ENCODE measurements at regions not wholly inside any gene's neighbourhood (a gene's known extent, or its start where the extent isn't known, plus 50 kb on each side); places are given as distances from the start of the nearest gene placed in this dataset.

DNA sequence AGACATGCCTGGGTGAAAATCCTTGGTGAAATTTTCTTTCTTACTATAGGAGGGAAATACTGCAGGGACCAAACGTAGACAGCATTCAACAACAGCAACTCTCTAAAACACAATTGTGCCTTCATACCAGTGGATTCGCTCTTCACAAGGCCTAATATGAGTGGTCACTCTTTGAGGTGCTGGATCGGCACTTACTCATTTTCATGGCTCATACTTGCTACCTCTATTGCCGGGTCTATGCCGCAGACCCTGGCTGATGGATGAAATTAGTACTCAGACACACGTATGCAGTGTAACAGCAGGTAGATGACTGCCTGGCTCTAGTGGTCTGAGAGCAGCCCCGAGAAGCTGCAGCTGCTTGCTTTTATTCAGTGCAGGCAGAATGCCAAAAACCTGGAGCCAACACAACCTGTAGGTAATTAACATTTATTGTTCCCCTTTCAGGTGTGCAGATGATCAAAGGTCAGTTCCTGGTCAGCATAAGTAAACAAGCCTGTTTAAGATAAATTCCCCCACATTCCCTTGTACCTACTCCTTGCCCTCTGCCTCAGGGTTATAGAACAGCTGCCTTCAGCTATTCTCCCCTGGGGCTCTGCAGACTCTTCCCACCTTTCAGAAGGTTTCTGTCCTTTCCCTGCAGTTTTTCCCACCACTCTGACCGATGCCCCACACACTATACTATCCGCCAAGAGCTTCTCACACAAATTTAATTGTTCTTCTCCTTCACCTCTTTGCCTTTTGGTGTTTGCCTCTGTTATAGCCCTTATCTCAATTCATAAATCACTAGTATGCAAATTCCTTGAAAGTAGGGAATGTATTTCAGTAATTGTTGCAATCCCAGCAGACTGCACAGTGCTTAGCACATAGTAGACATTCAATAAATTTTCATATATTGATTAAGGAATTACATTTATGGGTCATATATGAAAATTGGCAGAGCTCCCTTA, 210.0 kb downstream of the SPANXN3 start:
- WGBS (ENCODE audit: extremely low coverage, insufficient coverage, low lambda C conversion rate), result no CpG with 5 or more reads among the region's 9 CpGs
- no peak overlapping the region for H2AK5ac ChIP-seq (ENCODE audit: low read length)
- no peaks in the 10 kb centered on the region for H3K27me3 ChIP-seq (ENCODE audit: insufficient read depth, low read length, poor library complexity)
- no peak overlapping the region for H2BK15ac ChIP-seq (replicated peaks; ENCODE audit: low read depth)
- H3K79me2 ChIP-seq (ENCODE audit: control insufficient read depth, insufficient read depth, low read length), result no peaks in the 10 kb centered on the region
- no peak overlapping the region for H3K27ac ChIP-seq (ENCODE audit: low read depth, low read length)
- no peak overlapping the region for H3K18ac ChIP-seq (ENCODE audit: low read length)
- no peak overlapping the region for H2BK5ac ChIP-seq (ENCODE audit: low read length)
- no peaks in the 10 kb centered on the region for H3K36me3 ChIP-seq (ENCODE audit: control insufficient read depth, insufficient read depth, low read length)
- H3K4me3 ChIP-seq (ENCODE audit: low read length), result no peak overlapping the region
- no peak overlapping the region for H3K4me2 ChIP-seq (ENCODE audit: low read length)
- H3K56ac ChIP-seq (ENCODE audit: low read length), result no peak overlapping the region
- H3K4ac ChIP-seq (ENCODE audit: low read depth, low read length), result no peak overlapping the region
- H3K4me1 ChIP-seq (ENCODE audit: control insufficient read depth, low read depth, low read length), result no peaks in the 10 kb centered on the region
- no peak overlapping the region for H4K5ac ChIP-seq (ENCODE audit: low read length)
- DNase-seq, result no peak
- no peaks in the 10 kb centered on the region for H3K79me1 ChIP-seq (ENCODE audit: low read length)
- H4K8ac ChIP-seq (ENCODE audit: low read depth, low read length), result no peak overlapping the region
- no peak overlapping the region for H3K9ac ChIP-seq (ENCODE audit: low read length)
- no peak overlapping the region for H2BK120ac ChIP-seq (ENCODE audit: low read depth, low read length)
- no peak overlapping the region for H3K23ac ChIP-seq (ENCODE audit: low read length)

GRCh38 chrX:143304518-143304917, 212.8 kb downstream of the SPANXN3 start:
- no peak overlapping the region for H3K18ac ChIP-seq (ENCODE audit: low read length)
- no peak overlapping the region for H3K4me2 ChIP-seq (ENCODE audit: low read length)
- no peak overlapping the region for H3K4me3 ChIP-seq (ENCODE audit: low read length)
- H4K5ac ChIP-seq (ENCODE audit: low read length), result no peak overlapping the region
- H3K36me3 ChIP-seq (ENCODE audit: control insufficient read depth, insufficient read depth, low read length), result no peaks in the 10 kb centered on the region
- no peak overlapping the region for H3K56ac ChIP-seq (ENCODE audit: low read length)
- H4K8ac ChIP-seq (ENCODE audit: low read depth, low read length), result no peak overlapping the region
- no peak overlapping the region for H2BK5ac ChIP-seq (ENCODE audit: low read length)
- no peaks in the 10 kb centered on the region for H3K79me1 ChIP-seq (ENCODE audit: low read length)
- WGBS (ENCODE audit: extremely low coverage, insufficient coverage, low lambda C conversion rate), result no CpG with 5 or more reads among the region's 2 CpGs
- no peak overlapping the region for H2BK120ac ChIP-seq (ENCODE audit: low read depth, low read length)
- H2BK15ac ChIP-seq (replicated peaks; ENCODE audit: low read depth), result no peak overlapping the region
- H3K4me1 ChIP-seq (ENCODE audit: control insufficient read depth, low read depth, low read length), result no peaks in the 10 kb centered on the region
- no peak overlapping the region for H3K27ac ChIP-seq (ENCODE audit: low read depth, low read length)
- H2AK5ac ChIP-seq (ENCODE audit: low read length), result no peak overlapping the region
- DNase-seq, result no peak
- no peak overlapping the region for H3K4ac ChIP-seq (ENCODE audit: low read depth, low read length)
- H3K23ac ChIP-seq (ENCODE audit: low read length), result no peak overlapping the region
- no peaks in the 10 kb centered on the region for H3K79me2 ChIP-seq (ENCODE audit: control insufficient read depth, insufficient read depth, low read length)
- no peak overlapping the region for H3K9ac ChIP-seq (ENCODE audit: low read length)
- H3K27me3 ChIP-seq (ENCODE audit: insufficient read depth, low read length, poor library complexity), result no peaks in the 10 kb centered on the region

GRCh38 chrX:143304025-143304424, 213.2 kb downstream of the SPANXN3 start:
- no CpG with 5 or more reads among the region's 2 CpGs for WGBS (ENCODE audit: extremely low coverage, insufficient coverage, low lambda C conversion rate)
- Histone ChIP-seq H3K4ac (ENCODE audit: low read depth, low read length) (no peak overlapping the region), H2BK5ac (ENCODE audit: low read length) (no peak overlapping the region), H2BK120ac (ENCODE audit: low read depth, low read length) (no peak overlapping the region), H2AK5ac (ENCODE audit: low read length) (no peak overlapping the region), H3K79me2 (ENCODE audit: control insufficient read depth, insufficient read depth, low read length) (no peaks in the 10 kb centered on the region), H3K4me1 (ENCODE audit: control insufficient read depth, low read depth, low read length) (no peaks in the 10 kb centered on the region), H2BK15ac (replicated peaks; ENCODE audit: low read depth) (no peak overlapping the region), H3K27ac (ENCODE audit: low read depth, low read length) (no peak overlapping the region), H3K27me3 (ENCODE audit: insufficient read depth, low read length, poor library complexity) (no peaks in the 10 kb centered on the region), H3K79me1 (ENCODE audit: low read length) (no peaks in the 10 kb centered on the region), H3K36me3 (ENCODE audit: control insufficient read depth, insufficient read depth, low read length) (no peaks in the 10 kb centered on the region), H3K18ac (ENCODE audit: low read length) (no peak overlapping the region), H3K4me3 (ENCODE audit: low read length) (no peak overlapping the region), H4K5ac (ENCODE audit: low read length) (no peak overlapping the region), H3K56ac (ENCODE audit: low read length) (no peak overlapping the region), H3K23ac (ENCODE audit: low read length) (no peak overlapping the region), H3K4me2 (ENCODE audit: low read length) (no peak overlapping the region), H4K8ac (ENCODE audit: low read depth, low read length) (no peak overlapping the region), H3K9ac (ENCODE audit: low read length) (no peak overlapping the region)
- DNase-seq, result no peak

- WGBS (ENCODE audit: extremely low coverage, insufficient coverage, low lambda C conversion rate), result no CpG with 5 or more reads among the region's 3 CpGs
- Histone ChIP-seq H3K27me3 (ENCODE audit: insufficient read depth, low read length, poor library complexity) (no peaks in the 10 kb centered on the region), H3K36me3 (ENCODE audit: control insufficient read depth, insufficient read depth, low read length) (no peaks in the 10 kb centered on the region), H3K4me2 (ENCODE audit: low read length) (no peak overlapping the region), H3K23ac (ENCODE audit: low read length) (no peak overlapping the region), H3K56ac (ENCODE audit: low read length) (no peak overlapping the region), H2BK5ac (ENCODE audit: low read length) (no peak overlapping the region), H3K4ac (ENCODE audit: low read depth, low read length) (no peak overlapping the region), H3K4me3 (ENCODE audit: low read length) (no peak overlapping the region), H3K79me1 (ENCODE audit: low read length) (no peaks in the 10 kb centered on the region), H3K4me1 (ENCODE audit: control insufficient read depth, low read depth, low read length) (no peaks in the 10 kb centered on the region), H4K5ac (ENCODE audit: low read length) (no peak overlapping the region), H2BK120ac (ENCODE audit: low read depth, low read length) (no peak overlapping the region), H4K8ac (ENCODE audit: low read depth, low read length) (no peak overlapping the region), H3K27ac (ENCODE audit: low read depth, low read length) (no peak overlapping the region), H3K18ac (ENCODE audit: low read length) (no peak overlapping the region), H2BK15ac (replicated peaks; ENCODE audit: low read depth) (no peak overlapping the region), H3K79me2 (ENCODE audit: control insufficient read depth, insufficient read depth, low read length) (no peaks in the 10 kb centered on the region), H2AK5ac (ENCODE audit: low read length) (no peak overlapping the region), H3K9ac (ENCODE audit: low read length) (no peak overlapping the region)
- no peak for DNase-seq
Observed at GRCh38 chrX:143298663-143299241, 218.5 kb downstream of the SPANXN3 start.

- H3K4ac ChIP-seq (ENCODE audit: low read depth, low read length), result no peak overlapping the region
- H2BK15ac ChIP-seq (replicated peaks; ENCODE audit: low read depth), result no peak overlapping the region
- no peak overlapping the region for H2BK5ac ChIP-seq (ENCODE audit: low read length)
- H3K79me2 ChIP-seq (ENCODE audit: control insufficient read depth, insufficient read depth, low read length), result no peaks in the 10 kb centered on the region
- H3K18ac ChIP-seq (ENCODE audit: low read length), result no peak overlapping the region
- H3K36me3 ChIP-seq (ENCODE audit: control insufficient read depth, insufficient read depth, low read length), result no peaks in the 10 kb centered on the region
- no peak overlapping the region for H3K56ac ChIP-seq (ENCODE audit: low read length)
- H3K4me3 ChIP-seq (ENCODE audit: low read length), result no peak overlapping the region
- no peak overlapping the region for H3K9ac ChIP-seq (ENCODE audit: low read length)
- no peak overlapping the region for H2BK120ac ChIP-seq (ENCODE audit: low read depth, low read length)
- H3K4me1 ChIP-seq (ENCODE audit: control insufficient read depth, low read depth, low read length), result no peaks in the 10 kb centered on the region
- no peak overlapping the region for H3K4me2 ChIP-seq (ENCODE audit: low read length)
- no peak overlapping the region for H4K5ac ChIP-seq (ENCODE audit: low read length)
- no peak for DNase-seq
- H3K79me1 ChIP-seq (ENCODE audit: low read length), result no peaks in the 10 kb centered on the region
- no peak overlapping the region for H4K8ac ChIP-seq (ENCODE audit: low read depth, low read length)
- H3K27me3 ChIP-seq (ENCODE audit: insufficient read depth, low read length, poor library complexity), result no peaks in the 10 kb centered on the region
- no peak overlapping the region for H3K27ac ChIP-seq (ENCODE audit: low read depth, low read length)
- no peak overlapping the region for H3K23ac ChIP-seq (ENCODE audit: low read length)
- no peak overlapping the region for H2AK5ac ChIP-seq (ENCODE audit: low read length)
- no CpG with 5 or more reads among the region's 1 CpG for WGBS (ENCODE audit: extremely low coverage, insufficient coverage, low lambda C conversion rate)
Observed at GRCh38 chrX:143296521-143296920, 220.8 kb downstream of the SPANXN3 start.

All from mesendoderm (in vitro differentiated cells).